Hematopoietic multipotent progenitor cell (in vitro differentiated cells): ENCODE measurements at regions not wholly inside any gene's neighbourhood (a gene's known extent, or its start where the extent isn't known, plus 50 kb on each side); places are given as distances from the start of the nearest gene placed in this dataset.
A peak's percentile ranks its signal among the peaks of the same experiment; 100 is the strongest.
"Not testable (repeated sequence)": the region's sequence is repeated elsewhere in the genome, so short reads cannot be mapped to it uniquely, and the experiment has no call there.

ENCODE experiments used
- DNase-seq, 3 donors: peaks; one replicate each; pipeline ENCODE4 v3.0.0-alpha.2; 2011 to 2015; ENCODE audit warnings: low read depth in 2 of 3, low spot score in 2 of 3

DNA sequence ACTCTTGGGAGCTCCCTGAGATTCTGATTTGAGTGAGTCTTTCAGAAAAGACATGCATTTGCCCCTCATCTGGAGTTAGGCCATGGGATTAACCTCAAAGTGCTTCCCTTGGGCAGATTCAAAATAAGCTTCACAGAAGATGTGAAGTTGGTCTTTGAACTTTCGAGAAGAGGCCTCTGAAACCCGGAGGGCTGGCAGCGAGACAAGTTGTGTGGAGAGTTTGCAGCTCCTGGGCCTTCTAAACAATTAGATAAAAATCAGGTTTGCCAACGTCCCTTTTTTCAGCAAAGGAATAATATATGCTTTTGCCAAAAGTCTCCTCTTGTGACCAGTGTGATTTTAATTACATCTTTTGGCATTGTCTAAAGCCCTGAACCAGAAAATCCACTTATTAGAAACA lies 489.7 kb downstream of the SOX11 start:
- no peak for DNase-seq

DNA sequence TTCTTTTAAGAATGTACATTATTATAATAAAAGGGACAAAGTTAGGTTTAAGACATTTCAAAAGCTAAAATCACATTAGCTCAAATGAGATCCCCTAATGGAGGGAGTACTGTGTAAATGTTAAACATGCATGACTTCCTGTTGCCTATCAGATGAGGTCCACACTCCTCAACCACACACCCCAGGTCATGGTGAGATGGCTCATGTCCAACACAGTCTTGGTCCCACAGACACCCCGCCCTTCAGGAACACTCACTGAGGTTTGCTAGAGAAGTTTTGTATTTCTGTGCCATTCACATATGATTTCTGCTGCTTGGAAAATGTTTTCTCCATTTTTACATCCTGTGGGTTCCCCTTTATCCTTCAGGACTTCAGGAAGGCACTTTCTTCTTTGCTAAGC lies 491.0 kb downstream of the SOX11 start:
- peak in 2 of 3 donors; percentile 51 to 83 for DNase-seq

DNA sequence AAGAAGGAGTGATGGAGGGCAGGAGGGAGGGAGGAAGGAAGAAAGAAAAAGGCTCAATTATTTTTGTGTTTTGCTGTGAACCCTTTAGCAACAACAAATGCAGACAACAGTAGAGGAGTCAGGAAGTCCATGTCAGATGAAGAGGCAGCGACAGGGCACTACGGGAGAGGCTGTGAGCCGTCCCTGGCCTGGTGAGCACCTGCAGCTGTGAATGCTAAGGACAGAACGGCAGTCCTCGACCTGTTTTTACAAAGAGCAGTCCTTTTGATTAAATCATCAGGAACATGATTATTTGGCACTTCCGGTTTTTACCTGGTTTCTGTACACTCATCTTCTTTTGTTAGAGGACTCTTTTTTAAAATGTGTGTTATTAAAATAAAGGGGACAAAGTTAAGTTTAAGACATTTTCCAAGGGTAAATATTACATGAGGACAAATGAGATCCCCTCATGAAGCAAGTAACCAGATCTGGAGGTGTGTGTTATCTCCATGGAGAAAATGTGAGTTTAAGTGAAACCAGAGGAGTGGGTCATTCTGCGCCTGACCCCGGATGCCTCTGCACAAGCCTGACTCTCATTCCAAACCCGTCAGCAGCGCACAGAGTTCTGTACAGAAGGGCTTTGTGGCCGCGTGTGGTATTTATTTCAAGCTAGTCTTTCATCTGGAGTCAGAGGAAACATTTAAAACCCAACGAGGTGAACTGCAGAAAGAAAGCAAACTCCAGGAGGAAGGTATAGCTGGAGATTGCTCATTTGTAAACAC lies 492.5 kb downstream of the SOX11 start:
- DNase-seq: no peak

DNA sequence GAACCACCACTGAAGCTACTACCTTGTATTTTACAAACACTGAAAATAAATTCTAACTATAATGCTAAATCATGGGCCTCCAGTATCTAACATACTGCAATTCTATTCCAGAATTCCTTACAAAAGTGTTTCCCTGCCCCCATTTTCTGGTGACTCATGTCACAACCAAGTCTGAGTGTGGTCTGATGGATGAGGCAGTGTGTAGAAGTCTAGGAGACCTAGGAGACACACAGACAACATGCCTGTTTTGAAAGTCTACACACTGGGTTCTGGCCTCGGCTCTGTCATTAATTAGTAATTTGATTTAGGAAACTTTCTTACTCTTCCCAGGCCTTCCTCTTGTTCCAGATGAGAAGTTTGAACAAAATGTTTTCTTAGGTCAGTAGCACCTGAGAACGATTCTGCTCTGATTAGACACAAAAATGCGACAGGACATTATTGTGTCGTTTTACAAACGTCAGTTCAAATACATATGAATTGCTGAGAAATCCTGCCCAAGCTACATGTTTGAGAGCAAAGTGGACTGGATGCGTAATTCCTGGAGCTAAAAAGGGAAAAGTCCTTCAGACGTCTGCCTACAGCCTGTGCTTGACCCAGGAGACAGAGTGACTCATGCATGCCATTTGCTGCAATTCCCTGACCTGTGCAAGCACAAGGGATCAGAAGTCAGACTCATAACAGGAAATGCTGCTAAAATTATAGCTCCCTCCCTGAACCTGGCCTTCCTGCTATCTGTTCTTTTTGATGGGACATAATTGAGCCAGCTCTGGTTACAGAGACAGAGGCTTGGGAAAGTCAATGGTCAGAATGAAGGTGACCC lies 494.4 kb downstream of the SOX11 start:
- no peak for DNase-seq

DNA sequence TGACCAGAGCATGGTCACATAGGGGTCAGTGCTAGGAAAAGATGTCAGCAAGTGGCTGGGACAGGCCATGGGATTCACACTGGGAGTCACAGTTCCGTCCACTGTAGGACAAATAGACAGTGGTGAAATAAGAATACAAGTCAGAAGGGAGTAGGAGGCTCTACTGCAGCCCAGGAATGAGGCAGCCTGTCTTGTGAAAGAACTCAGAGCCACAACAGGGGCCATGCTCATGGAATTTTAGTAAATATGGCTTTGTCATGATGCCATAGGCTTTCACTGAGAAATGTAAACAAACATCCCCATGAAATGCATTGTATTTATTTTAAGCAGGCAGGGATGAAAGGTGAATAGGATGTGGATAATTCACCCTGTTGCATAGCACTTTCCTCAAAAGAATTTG lies 504.3 kb downstream of the SOX11 start:
- no peak for DNase-seq

DNA sequence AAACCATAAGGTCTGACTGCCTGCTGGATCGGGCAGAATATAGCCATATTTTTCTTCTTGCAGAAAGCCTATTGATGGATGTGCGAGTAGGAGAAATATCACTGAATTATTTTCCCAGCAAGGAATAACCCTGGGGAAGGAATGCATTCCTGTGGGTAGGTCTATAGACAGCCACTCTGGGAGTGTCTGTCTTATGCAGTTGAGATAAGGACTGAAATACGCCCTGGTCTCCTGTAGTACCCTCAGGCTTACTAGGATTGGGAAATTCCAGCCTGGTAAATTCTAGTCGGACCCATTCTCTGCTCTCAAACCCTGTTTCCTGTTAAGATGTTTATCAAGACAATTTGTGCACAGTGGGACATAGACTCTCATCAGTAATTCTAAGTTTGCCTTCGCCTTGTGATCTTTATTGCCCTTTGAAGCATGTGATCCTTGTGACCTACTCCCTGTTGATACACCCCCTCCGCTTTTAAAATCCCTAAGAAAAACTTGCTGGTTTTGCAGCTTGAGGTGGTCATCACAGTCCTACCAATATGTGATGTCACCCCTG lies 506.3 kb downstream of the SOX11 start:
- DNase-seq: not testable (repeated sequence)

DNA sequence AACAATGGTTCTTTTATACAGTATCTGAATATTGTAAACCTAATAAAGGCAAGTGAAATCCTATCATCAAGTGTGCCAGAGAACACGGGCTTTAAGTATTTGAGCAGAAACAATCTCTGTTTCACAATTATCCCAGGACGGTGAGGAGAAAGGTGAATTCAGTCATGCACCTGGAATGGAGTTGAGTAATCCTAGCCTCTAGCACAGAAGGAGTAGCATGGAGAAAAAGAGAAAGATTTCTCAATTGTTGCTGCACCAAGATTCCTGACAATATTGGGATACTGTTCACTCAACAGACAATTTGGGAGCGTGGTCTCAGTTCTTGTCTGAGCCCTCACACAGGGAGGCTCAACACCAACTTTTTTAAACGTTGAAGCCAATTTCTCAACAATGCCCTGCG lies 510.6 kb downstream of the SOX11 start:
- no peak for DNase-seq

DNA sequence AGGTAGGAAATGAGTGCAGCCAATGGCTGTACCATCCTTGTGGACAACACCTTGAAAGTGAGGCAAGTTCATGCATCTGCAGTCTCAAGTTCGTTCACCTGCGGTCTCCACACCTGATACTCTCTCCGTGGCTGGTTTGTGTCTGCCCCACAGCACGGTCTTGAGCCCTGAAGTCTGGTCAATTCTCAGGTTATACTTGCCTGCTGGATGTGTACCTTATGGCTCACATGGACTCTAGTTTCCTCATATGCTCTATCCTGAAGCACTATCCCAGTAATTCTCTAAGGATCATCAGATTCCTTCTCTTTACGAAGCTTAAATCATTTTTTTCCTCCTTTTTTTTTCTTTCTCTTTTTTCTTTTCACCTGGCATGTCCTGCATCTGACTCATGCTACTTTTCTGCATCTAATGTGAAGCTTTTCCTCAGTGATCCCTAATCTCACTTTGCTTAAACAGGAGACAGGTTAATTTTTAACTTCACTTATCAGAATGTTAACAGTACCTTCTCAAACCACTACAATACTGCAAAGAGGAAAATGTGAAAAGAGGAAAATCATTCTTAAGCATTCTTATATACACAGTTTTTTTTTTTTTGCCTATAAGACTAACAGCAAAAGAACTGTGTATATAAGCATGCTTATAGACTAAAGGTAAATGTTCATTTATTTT lies 511.2 kb downstream of the SOX11 start:
- DNase-seq: no peak

DNA sequence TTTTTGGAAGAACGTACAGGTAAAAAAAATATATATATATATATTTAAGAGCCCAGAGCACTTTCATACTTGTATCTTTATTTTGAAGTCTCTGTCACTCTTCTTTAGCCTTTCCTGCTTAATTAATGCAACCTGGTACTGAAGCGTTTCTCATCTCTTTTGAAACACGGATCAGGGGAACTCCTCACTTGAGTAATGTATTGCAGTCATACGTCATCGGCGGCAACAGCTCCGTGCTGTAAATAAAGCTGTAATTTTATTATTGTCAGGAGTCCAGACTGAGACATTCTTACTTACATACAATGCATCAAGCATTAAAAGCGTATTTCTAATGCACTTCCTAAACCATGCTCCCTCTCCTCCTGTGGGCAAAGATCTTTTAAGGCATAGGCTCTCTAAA lies 514.7 kb downstream of the SOX11 start:
- DNase-seq: no peak

DNA sequence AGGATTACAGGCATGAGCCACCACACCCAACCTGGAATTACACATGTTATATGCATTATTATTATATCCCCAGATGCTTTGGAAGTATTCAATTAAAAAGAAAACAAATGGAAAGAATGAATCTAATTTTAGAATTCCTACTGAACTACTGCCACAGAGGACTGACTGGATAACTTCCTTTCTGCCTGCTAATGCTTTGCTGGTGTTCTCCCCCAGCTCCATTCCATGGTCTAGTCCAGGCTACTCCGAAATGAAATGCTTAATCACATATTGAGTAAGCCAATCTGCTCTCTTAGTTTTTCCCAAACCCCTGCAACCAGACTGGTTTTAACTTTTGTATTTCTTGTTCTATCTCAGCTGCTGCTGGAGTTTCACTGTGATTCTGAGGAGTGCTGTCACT lies 519.1 kb downstream of the SOX11 start:
- no peak for DNase-seq

DNA sequence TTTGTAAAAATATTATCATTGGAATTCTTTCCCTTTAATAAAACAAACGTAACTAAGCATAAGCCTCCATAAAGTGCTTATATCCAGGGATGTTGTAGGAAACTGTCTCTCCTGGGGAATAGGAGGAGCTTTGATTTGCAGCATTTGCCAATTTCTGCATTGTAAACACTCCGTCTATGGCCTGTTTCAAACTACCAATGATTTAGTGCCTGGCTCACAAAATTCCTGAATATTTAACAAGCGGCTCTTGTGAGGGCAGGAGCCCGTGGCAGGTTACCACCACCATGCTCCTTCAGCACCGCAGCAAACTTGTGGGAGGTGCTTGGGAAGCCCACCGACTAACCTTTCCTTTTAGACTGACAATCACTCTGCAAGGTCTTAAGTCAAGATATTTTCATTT lies 520.3 kb downstream of the SOX11 start:
- no peak for DNase-seq

DNA sequence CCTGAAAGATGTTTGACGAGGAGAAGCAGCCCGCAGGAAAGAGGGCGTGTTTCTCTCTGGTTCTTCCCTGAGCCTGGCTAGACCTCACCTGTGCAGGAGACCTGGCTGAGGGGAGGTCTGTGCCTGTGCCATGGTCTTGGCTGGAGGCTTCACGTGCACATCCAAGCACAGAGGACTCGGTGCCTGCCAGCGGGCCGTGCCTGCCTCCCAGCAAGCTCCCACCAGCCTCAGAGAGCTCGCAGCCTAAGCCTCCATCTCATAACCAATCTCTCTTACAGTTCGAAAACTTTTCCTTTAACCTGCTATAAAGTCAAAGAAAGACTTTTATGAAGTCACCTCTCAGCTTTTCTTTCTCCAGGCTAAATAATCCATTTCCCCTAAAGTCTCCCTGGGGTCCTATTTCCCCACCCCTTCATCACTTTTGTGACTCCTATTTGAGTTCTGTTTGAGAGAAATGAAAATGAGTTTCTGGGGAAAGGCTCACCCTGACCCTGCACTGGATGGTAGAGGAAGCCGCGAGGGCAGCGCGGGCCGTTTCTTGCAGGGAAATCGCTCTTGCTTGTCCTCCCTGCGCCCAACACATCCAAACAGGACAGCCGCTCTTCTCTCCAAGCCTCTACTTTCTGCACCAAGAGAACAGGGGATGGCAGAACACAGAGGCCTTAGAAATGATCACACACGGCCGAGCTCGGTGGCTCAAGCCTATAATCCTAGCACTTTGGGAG lies 521.0 kb downstream of the SOX11 start:
- DNase-seq: no peak

DNA sequence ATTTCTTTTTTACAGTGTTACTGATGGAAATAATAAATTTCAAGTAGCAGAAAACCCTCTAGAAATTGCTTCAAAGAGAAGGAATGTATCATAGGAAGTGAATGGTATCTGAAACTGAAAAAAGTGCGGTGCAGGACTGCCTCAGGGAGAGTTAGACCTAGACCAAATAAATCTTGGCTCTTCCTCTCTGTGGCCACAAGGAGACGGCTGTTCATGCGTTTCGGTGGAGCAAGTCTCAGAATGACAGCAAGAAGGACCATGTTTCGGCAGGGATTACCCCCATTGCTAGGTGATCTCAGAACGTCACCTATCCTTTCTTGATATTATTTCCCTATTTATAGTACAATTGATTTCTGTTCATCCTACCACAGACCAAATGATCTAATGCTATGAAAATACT lies 522.3 kb downstream of the SOX11 start:
- no peak for DNase-seq

DNA sequence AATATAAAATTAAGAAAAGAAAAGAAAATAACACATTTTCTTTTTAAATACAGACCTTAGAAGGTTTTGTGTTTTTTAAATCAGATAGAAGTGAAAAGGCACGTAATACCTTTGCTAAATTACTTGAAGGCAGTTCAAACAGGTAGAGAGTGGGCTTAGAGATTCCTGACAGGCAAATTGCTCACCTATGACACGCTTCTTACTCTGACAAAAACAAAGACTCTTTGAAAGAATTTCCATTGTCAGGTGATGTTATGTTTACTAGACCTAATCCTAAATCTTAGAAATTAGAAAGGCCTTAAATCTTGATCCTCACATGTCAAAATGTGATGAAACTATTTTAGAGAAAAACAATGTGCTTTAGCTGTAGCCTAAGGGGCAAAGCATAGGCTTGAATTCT lies 522.9 kb downstream of the SOX11 start:
- no peak for DNase-seq

DNA sequence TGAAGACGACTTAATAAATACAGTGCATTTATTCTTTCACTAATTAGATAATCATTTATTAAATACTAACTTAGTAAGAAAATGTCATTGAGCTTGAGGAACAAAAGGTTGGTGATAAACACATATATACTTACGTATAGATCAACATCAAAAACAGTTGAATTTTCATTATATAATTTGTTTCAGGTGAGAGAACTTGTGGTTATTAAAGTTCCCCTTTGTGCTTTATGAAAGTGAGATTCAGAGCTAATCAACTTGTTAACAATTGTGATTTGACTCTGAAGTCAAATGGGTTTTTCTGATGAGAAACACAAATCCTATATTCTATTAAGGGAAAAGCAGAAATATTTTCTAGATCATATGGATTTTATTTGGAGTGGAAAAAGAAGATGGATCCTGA lies 524.0 kb downstream of the SOX11 start:
- no peak for DNase-seq

DNA sequence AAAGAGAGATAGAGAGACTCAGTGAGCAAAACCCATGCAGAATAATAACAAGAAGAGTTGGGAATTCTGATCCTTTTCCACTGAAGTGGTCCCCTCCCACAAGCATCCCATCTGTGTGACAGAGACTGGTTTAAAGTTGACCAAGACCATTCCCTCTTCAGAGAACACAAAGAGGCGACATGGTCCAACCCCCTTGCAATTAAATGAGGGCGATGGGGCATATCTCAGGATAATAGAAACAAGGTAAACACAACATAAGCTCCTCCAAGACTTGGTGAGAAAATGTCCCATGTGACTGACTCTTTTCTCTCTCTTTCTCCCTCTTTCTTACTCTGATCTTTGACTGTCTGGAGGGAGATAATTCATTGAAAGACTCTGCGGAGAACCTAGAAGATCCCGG lies 526.7 kb downstream of the SOX11 start:
- no peak for DNase-seq

DNA sequence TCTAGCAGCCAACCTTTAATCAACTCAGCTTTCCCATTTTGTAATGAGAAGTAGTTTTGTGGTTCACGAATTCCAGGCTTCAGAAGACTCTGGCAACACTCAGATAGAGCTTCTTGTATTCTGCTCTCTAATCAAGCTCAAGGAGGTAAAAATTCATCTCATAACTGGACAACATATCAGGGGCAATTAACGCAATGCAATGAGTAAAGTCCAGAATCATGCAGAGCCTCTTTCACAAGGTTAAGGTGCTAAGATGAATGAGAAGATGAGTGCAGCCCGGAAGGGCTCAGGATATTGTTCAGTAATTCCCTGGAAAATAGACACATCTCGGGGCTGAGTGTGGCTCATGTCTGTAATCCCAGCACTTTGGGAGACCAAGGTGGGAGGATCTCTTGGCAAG lies 527.7 kb downstream of the SOX11 start:
- no peak for DNase-seq

DNA sequence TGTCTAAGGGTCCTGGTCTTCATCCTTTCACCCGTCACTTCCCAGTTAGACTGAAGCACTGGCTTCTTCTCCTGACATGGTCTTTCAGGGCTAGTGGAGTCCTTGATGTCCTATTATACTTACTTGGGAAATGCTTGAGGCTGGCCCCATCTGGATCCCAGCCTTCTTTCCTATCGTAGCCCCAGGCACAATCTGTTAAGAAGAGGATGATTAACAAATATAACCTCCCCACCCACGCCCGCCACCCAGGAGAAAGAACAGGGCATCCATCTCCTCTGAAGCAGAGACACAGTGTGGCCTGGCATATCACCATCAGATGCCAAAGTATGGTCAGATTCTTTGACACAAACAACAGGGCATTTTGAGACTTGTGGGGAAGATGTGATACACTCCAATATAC lies 530.1 kb downstream of the SOX11 start:
- DNase-seq: no peak

DNA sequence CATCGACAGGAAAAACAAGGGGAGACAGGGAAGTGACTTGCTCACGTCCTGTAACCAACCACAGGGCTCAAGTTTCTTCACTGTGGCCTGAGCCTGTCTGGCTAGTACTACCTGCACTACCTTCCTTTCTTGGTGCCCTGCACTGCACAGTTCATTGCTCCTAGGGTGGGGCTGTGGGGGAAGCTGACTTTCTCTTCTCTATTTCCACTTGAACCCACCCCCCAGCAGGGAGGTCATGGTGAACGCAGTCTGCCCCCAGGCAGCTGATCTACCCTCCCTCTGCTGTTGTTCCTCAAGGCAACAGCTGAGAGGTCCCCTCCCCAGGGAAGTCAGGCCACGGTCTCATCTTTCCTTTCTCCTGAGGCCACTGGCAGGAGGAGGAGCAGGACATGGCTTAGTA lies 532.1 kb downstream of the SOX11 start:
- no peak for DNase-seq

DNA sequence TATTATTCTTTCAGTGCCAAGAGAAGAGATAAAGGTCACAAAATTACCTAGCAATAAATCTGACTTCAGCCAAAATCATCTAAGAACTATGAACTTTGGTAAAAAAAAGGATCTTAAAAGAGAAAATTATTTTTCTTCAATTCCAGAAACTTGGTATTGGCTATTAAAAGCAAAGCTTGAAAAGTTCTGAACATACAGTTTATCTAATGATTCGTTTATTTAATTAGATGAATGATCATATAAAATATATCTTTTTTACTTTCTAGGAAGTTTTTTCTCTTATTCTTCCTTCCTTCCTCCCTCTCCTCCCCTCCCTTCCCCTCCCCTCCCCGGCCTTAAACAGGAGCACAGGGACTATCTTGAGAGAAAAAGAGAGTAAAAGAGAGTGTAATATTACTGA lies 536.1 kb downstream of the SOX11 start:
- no peak for DNase-seq

DNA sequence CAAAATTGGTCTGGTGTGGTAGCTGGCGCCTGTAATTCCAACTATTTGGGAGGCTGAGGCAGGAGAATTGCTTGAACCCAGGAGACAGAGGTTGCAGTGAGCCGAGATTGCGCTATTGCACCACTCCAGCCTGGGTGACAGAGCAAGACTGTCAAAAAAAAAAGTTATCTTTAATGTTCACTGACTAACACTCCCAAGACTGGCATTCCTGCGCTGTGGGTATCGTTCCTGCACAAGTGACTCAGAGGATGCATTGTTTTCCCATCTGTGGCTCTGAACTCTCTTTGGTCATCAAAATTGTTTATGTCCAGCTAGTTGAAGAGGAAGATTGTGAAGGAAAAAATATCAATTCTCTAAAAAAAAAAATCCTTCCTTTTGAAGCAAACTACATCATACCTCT lies 539.0 kb downstream of the SOX11 start:
- no peak for DNase-seq
